NAMALWA (cell line): ENCODE measurements at regions not wholly inside any gene's neighbourhood (a gene's known extent, or its start where the extent isn't known, plus 50 kb on each side); places are given as distances from the start of the nearest gene placed in this dataset.
"Not testable (repeated sequence)": the region's sequence is repeated elsewhere in the genome, so short reads cannot be mapped to it uniquely, and the experiment has no call there.

Experiments used
- DNase-seq: peaks from one replicate; pipeline ENCODE4 v3.0.0-alpha.2; 2015; ENCODE audit warnings: low spot score

- DNase-seq, result no peak
These were observed 110.3 kb upstream of the PCSK5 start for GRCh38 chr9:75780185-75780584.

- DNase-seq, result no peak
These were observed 102.4 kb upstream of the PCSK5 start for GRCh38 chr9:75788006-75788634.

- no peak for DNase-seq
These were observed 93.3 kb upstream of the PCSK5 start for GRCh38 chr9:75797085-75797580.

GRCh38 chr9:75798505-75798904, 92.0 kb upstream of the PCSK5 start:
- no peak for DNase-seq

- DNase-seq, result no peak
These were observed 87.3 kb upstream of the PCSK5 start for GRCh38 chr9:75803130-75803529.

- no peak for DNase-seq
These were observed 80.4 kb upstream of the PCSK5 start for GRCh38 chr9:75810063-75810462.

GRCh38 chr9:75811692-75812091, 78.8 kb upstream of the PCSK5 start:
- no peak for DNase-seq

- DNase-seq, result no peak
These were observed 78.3 kb upstream of the PCSK5 start for GRCh38 chr9:75812141-75812540.

GRCh38 chr9:75814667-75815066, 75.8 kb upstream of the PCSK5 start:
- DNase-seq, result no peak

- not testable (repeated sequence) for DNase-seq
These were observed 69.9 kb upstream of the PCSK5 start for GRCh38 chr9:75820471-75821115.

- no peak for DNase-seq
These were observed 67.3 kb upstream of the PCSK5 start for GRCh38 chr9:75823151-75823550.

GRCh38 chr9:75824816-75825568, 65.5 kb upstream of the PCSK5 start:
- no peak for DNase-seq

- DNase-seq, result peak; percentile 34
These were observed 64.2 kb upstream of the PCSK5 start for GRCh38 chr9:75826314-75826713.

- DNase-seq, result no peak
These were observed 60.2 kb upstream of the PCSK5 start for GRCh38 chr9:75830303-75830702.

GRCh38 chr9:75833778-75834177, 56.7 kb upstream of the PCSK5 start:
- DNase-seq, result no peak

GRCh38 chr9:75834878-75835277, 55.6 kb upstream of the PCSK5 start:
- no peak for DNase-seq
